ENCODE measurements at regions not wholly inside any gene's neighbourhood (a gene's known extent, or its start where the extent isn't known, plus 50 kb on each side); places are given as distances from the start of the nearest gene placed in this dataset.

- DNase-seq (ENCODE audit: low read depth): no peak
These were observed 154.1 kb downstream of the NUP210 start for GRCh38 chr3:13266005-13266404.

- DNase-seq (ENCODE audit: low read depth): no peak
These were observed 154.6 kb downstream of the NUP210 start for GRCh38 chr3:13265507-13265906.

- DNase-seq (ENCODE audit: low read depth): no peak
These were observed 155.1 kb downstream of the NUP210 start for GRCh38 chr3:13265016-13265415.

- DNase-seq (ENCODE audit: low read depth): no peak
These were observed 155.7 kb downstream of the NUP210 start for GRCh38 chr3:13264468-13264795.

- no peak for DNase-seq (ENCODE audit: low read depth)
These were observed 156.2 kb downstream of the NUP210 start for GRCh38 chr3:13263770-13264467.

GRCh38 chr3:13262493-13263211, 157.5 kb downstream of the NUP210 start:
- no peak for DNase-seq (ENCODE audit: low read depth)

GRCh38 chr3:13261892-13262291, 158.2 kb downstream of the NUP210 start:
- DNase-seq (ENCODE audit: low read depth): no peak

- DNase-seq (ENCODE audit: low read depth): no peak
These were observed 158.9 kb downstream of the NUP210 start for GRCh38 chr3:13261104-13261830.

GRCh38 chr3:13260259-13261103, 159.6 kb downstream of the NUP210 start:
- DNase-seq (ENCODE audit: low read depth): no peak

GRCh38 chr3:13259831-13260230, 160.3 kb downstream of the NUP210 start:
- no peak for DNase-seq (ENCODE audit: low read depth)

GRCh38 chr3:13258986-13259514, 161.1 kb downstream of the NUP210 start:
- no peak for DNase-seq (ENCODE audit: low read depth)

- no peak for DNase-seq (ENCODE audit: low read depth)
These were observed 161.8 kb downstream of the NUP210 start for GRCh38 chr3:13258280-13258679.

- no peak for DNase-seq (ENCODE audit: low read depth)
These were observed 162.5 kb downstream of the NUP210 start for GRCh38 chr3:13257666-13258065.

- DNase-seq (ENCODE audit: low read depth): no peak
These were observed 163.3 kb downstream of the NUP210 start for GRCh38 chr3:13256845-13257244.

- DNase-seq (ENCODE audit: low read depth): no peak
These were observed 165.8 kb downstream of the NUP210 start for GRCh38 chr3:13254028-13254951.

- no peak for DNase-seq (ENCODE audit: low read depth)
These were observed 166.7 kb downstream of the NUP210 start for GRCh38 chr3:13253208-13253937.

- DNase-seq (ENCODE audit: low read depth): no peak
These were observed 167.9 kb downstream of the NUP210 start for GRCh38 chr3:13252207-13252606.

- no peak for DNase-seq (ENCODE audit: low read depth)
These were observed 168.8 kb downstream of the NUP210 start for GRCh38 chr3:13251166-13251903.

- DNase-seq (ENCODE audit: low read depth): no peak
These were observed 170.3 kb downstream of the NUP210 start for GRCh38 chr3:13249664-13250390.
